KOPT-K1 (cell line): ENCODE measurements at regions not wholly inside any gene's neighbourhood (a gene's known extent, or its start where the extent isn't known, plus 50 kb on each side); places are given as distances from the start of the nearest gene placed in this dataset.

Experiments
- H3K27ac ChIP-seq: fragments of 200-600 bp; sonication (generic); 2 replicates; pipeline ENCODE4 v1.5.1; 2016; ENCODE audit warnings: antibody characterized with exemption, mild to moderate bottlenecking, low read depth, low read length; ENCODE audit not compliant: poor library complexity, severe bottlenecking
- H3K36me3 ChIP-seq: fragments of 200-600 bp; sonication (generic); 2 replicates; pipeline ENCODE4 v1.5.1; 2017; ENCODE audit warnings: antibody characterized with exemption, mild to moderate bottlenecking, low read length, moderate library complexity; ENCODE audit not compliant: insufficient read depth
- H3K9me3 ChIP-seq: fragments of 200-600 bp; sonication (generic); 2 replicates; pipeline ENCODE4 v1.5.1; 2017; ENCODE audit warnings: antibody characterized with exemption, low read length, mild to moderate bottlenecking; ENCODE audit not compliant: insufficient read depth, poor library complexity, severe bottlenecking

DNA sequence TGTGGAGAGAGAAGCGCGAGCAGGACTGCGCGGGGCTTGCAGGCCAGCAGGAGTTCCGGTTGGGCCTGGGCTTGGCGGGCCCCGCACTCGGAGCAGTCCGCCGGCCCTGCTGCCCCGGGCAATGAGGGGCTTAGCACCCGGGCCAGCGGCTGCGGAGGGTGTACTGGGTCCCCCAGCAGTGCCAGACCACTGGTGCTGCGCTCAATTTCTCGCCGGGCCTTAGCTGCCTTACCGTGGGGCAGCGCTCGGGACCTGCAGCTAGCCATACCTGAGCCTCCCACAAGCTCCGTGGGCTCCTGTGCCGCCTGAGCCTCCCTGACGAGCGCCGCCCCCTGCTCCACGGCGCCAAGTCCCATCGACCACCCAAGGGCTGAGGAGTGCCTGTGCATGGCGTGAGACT lies 89.0 kb upstream of the MBOAT1 start:
- Histone ChIP-seq H3K27ac (no peak overlapping the region), H3K9me3 (no peaks in the 10 kb centered on the region), H3K36me3 (no peaks in the 10 kb centered on the region)

GRCh38 chr6:20302168-20302567 lies 89.9 kb upstream of the MBOAT1 start:
- no peaks in the 10 kb centered on the region for H3K9me3 ChIP-seq
- no peak overlapping the region for H3K27ac ChIP-seq
- no peaks in the 10 kb centered on the region for H3K36me3 ChIP-seq

- H3K9me3 ChIP-seq: no peaks in the 10 kb centered on the region
- no peaks in the 10 kb centered on the region for H3K36me3 ChIP-seq
- H3K27ac ChIP-seq: no peak overlapping the region
Observed at GRCh38 chr6:20302702-20303251, 90.5 kb upstream of the MBOAT1 start.

GRCh38 chr6:20306491-20306890 lies 94.2 kb upstream of the MBOAT1 start:
- H3K27ac ChIP-seq: no peak overlapping the region
- H3K9me3 ChIP-seq: no peaks in the 10 kb centered on the region
- no peaks in the 10 kb centered on the region for H3K36me3 ChIP-seq

GRCh38 chr6:20309186-20309585 lies 92.5 kb upstream of the E2F3 start:
- no peaks in the 10 kb centered on the region for H3K36me3 ChIP-seq
- no peak overlapping the region for H3K27ac ChIP-seq
- H3K9me3 ChIP-seq: no peaks in the 10 kb centered on the region

GRCh38 chr6:20310185-20310584 lies 91.5 kb upstream of the E2F3 start:
- H3K27ac ChIP-seq: no peak overlapping the region
- H3K36me3 ChIP-seq: no peaks in the 10 kb centered on the region
- no peaks in the 10 kb centered on the region for H3K9me3 ChIP-seq

GRCh38 chr6:20312606-20313005 lies 89.1 kb upstream of the E2F3 start:
- no peaks in the 10 kb centered on the region for H3K9me3 ChIP-seq
- H3K27ac ChIP-seq: no peak overlapping the region
- H3K36me3 ChIP-seq: no peaks in the 10 kb centered on the region

GRCh38 chr6:20313051-20313450 lies 88.6 kb upstream of the E2F3 start:
- no peaks in the 10 kb centered on the region for H3K36me3 ChIP-seq
- H3K9me3 ChIP-seq: no peaks in the 10 kb centered on the region
- H3K27ac ChIP-seq: no peak overlapping the region

DNA sequence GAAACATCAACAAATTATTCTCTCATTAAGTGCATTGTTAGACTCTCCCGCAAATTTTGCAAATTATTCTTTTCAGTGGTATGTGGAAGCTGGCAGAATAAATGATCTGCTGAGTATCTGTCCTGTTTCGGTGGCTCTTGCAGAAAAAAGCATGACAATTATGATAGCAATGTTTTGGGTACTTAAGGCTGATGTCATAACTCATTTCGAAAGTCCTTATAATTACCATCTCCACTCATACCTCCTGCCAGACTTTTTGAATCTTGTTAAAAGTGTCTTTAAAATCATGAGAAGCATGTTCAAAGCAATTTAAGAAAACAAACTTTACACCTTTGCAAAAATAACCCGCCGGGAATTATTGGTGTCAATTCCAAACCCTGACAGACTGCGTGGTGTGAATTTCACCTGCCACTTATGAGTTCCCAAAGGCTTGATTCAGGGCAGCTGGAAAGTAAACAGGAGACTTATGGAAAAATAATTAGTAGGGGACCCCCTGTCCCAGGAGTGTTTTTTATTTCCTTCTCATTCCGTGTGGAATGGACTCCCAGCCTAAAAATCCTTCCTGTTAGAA lies 87.6 kb upstream of the E2F3 start:
- H3K9me3 ChIP-seq: peaks cover under 1% of the 10 kb centered on the region
- no peak overlapping the region for H3K27ac ChIP-seq
- no peaks in the 10 kb centered on the region for H3K36me3 ChIP-seq

DNA sequence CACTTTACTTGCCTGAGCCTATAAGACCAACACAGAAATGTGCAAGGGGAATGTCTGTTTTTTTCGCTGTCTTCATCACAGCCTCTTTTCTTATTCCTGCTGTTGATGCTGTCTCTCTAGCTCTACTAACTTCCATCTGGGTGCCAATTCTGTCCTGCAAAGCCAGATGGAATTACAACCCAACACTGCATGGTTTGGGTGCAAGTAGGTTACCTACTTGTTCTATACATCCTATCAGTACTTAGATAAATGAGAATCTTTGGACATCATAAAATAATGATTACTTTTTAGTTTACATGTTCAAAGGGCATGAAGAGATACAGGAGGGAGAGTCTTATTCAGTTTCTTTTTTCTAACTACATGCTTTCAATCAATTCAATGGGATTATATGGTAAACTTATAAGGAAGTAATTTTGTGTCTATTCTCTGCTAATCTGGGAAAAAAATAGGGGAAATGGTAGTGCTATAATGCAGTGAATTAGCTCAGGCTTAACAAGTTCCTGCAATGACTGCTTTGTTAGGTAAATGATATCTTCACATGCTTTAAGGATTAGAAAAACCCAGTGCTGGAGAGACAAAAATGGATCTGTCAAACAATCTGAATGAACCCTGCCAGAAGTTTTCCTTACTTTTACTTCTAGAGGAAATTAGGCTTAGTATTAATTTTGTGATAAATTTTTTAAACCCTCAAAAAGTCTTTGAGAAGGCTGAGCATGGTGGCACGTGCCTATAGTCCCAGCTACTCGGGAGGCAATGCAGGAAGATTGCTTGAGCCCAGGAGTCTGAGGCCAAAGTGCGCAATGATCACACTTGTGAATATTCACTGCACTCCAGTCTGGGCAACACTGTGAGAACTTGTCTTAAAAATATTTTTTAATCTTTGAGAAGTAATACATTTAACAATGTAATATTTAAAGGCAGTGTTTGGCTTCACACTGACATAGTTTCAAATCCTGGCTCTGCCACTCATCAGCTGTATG lies 86.5 kb upstream of the E2F3 start:
- no peaks in the 10 kb centered on the region for H3K36me3 ChIP-seq
- H3K27ac ChIP-seq: no peak overlapping the region
- H3K9me3 ChIP-seq: peaks cover 6% of the 10 kb centered on the region

GRCh38 chr6:20317430-20317829 lies 84.2 kb upstream of the E2F3 start:
- Histone ChIP-seq H3K27ac (no peak overlapping the region), H3K9me3 (peaks cover 6% of the 10 kb centered on the region), H3K36me3 (no peaks in the 10 kb centered on the region)

- no peak overlapping the region for H3K27ac ChIP-seq
- H3K9me3 ChIP-seq: peaks cover 6% of the 10 kb centered on the region
Observed at GRCh38 chr6:20318851-20319387, 82.8 kb upstream of the E2F3 start.

GRCh38 chr6:20319520-20320357 lies 81.9 kb upstream of the E2F3 start:
- peaks cover 6% of the 10 kb centered on the region for H3K9me3 ChIP-seq
- H3K36me3 ChIP-seq: no peaks in the 10 kb centered on the region
- H3K27ac ChIP-seq: peak overlapping the region; percentile 49

More at GRCh38 chr6:20318851-20319387, 82.8 kb upstream of the E2F3 start:
- H3K36me3 ChIP-seq: no peaks in the 10 kb centered on the region

GRCh38 chr6:20325641-20326421 lies 75.8 kb upstream of the E2F3 start:
- H3K36me3 ChIP-seq: no peaks in the 10 kb centered on the region

More at GRCh38 chr6:20325641-20326421, 75.8 kb upstream of the E2F3 start:
- no peak overlapping the region for H3K27ac ChIP-seq
- H3K9me3 ChIP-seq: no peaks in the 10 kb centered on the region
